ENCODE measurements at regions not wholly inside any gene's neighbourhood (a gene's known extent, or its start where the extent isn't known, plus 50 kb on each side); places are given as distances from the start of the nearest gene placed in this dataset.

DNA sequence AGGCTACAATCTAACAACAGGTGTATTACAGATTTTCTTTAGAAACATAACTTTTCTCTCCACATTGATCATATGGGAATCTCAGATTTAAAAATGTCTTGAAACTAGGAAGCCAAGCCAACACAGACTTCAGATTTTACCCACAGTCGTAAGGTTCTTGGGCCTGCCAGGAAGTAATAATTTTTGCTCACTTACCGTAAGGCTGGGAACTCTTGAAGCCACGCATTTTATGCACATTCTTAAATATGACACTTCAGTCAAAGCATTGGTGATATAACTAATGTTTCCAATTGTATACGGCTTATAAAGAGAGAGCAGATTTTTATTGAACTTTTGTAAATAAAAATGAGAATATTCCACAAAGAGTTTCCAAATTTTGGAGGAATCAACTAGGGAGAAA, 328.9 kb upstream of the TRPC7 start:
- H3K27ac ChIP-seq (replicated peaks in 1 of 4): no peak overlapping the region
- H3K9me3 ChIP-seq: peaks cover 0 to 3% (median 0%) of the 10 kb centered on the region in 4 donors
- TF ChIP-seq, protein P1, sequence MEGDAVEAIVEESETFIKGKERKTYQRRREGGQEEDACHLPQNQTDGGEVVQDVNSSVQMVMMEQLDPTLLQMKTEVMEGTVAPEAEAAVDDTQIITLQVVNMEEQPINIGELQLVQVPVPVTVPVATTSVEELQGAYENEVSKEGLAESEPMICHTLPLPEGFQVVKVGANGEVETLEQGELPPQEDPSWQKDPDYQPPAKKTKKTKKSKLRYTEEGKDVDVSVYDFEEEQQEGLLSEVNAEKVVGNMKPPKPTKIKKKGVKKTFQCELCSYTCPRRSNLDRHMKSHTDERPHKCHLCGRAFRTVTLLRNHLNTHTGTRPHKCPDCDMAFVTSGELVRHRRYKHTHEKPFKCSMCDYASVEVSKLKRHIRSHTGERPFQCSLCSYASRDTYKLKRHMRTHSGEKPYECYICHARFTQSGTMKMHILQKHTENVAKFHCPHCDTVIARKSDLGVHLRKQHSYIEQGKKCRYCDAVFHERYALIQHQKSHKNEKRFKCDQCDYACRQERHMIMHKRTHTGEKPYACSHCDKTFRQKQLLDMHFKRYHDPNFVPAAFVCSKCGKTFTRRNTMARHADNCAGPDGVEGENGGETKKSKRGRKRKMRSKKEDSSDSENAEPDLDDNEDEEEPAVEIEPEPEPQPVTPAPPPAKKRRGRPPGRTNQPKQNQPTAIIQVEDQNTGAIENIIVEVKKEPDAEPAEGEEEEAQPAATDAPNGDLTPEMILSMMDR (IDR thresholded peaks at IDR 0.05): no peak
- no peak for TF ChIP-seq POLR2AphosphoS5 (IDR thresholded peaks at IDR 0.05)
- WGBS: 85% methylated on average over 4 of the region's 4 CpGs
- intact Hi-C loops (cut with DNase I): no loop called here
- H3K27me3 ChIP-seq: no peaks in the 10 kb centered on the region
- H3K36me3 ChIP-seq: no peaks in the 10 kb centered on the region
- H3K4me3 ChIP-seq: no peak overlapping the region
- H3K4me1 ChIP-seq: no peaks in the 10 kb centered on the region
- no peak for DNase-seq (ENCODE audit: extremely low spot score)

DNA sequence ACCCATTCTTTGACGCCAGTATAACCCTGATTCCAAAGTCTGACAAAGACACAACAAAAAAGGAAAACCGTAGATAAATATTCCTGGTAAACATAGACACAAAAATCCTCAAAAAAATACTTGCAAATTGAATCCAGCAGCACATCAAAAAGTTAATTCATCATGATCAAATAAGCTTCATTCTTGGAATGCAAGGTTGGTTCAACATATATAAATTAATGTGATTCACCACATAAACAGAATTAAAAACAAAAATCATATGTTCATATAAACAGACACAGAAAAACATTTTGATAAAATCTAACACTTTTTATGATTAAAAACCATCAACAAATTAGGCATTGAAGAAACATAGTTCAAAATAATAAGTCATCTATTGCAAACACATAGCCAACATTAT, 324.2 kb upstream of the TRPC7 start:
- H3K27me3 ChIP-seq: no peaks in the 10 kb centered on the region
- H3K36me3 ChIP-seq: no peaks in the 10 kb centered on the region
- H3K4me1 ChIP-seq: no peaks in the 10 kb centered on the region
- WGBS: 69% methylated on average over 2 of the region's 2 CpGs
- DNase-seq (ENCODE audit: extremely low spot score): no peak
- intact Hi-C loops (cut with DNase I): no loop called here
- TF ChIP-seq, protein P1 (IDR thresholded peaks at IDR 0.05): no peak
- H3K27ac ChIP-seq (replicated peaks in 1 of 4): no peak overlapping the region
- H3K4me3 ChIP-seq: no peak overlapping the region
- peaks cover 0 to 17% (median 8%) of the 10 kb centered on the region in 4 donors for H3K9me3 ChIP-seq

DNA sequence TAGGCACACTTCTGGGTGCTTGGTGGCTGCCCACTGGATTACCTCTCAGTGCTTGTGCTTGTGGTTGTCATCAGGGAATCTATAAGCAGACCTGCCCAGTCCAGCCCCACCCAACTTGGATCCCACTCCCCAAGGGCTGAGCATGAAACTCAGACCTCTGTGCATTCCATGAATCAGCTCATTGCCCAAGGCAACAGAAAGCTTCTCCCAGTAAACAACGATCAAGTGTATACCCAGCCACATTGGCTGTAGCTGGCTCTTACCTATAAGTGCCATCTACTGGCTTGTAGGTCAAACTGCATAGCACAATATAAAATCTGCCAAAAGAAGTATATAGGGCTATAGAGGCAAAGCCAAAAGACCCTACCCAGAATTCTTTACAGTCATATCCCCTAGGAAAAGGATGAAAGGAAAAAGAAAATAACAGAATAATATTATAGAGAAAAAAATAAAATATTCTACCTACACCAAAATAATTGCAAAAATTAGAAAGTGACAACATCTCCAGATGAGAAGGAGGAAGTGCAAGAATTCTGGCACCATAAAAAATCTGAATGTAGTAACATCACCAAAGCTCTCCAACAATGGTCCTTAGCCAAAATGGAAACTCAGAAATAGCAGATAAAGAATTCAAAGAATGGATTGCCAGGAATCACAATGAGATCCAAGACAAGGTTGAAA, 321.0 kb upstream of the TRPC7 start:
- intact Hi-C loops (cut with DNase I): no loop called here
- DNase-seq (ENCODE audit: extremely low spot score): no peak
- Histone ChIP-seq H3K27ac (replicated peaks in 1 of 4) (no peak overlapping the region), H3K36me3 (no peaks in the 10 kb centered on the region), H3K9me3 (peaks cover 0 to 17% (median 8%) of the 10 kb centered on the region in 4 donors), H3K4me3 (no peak overlapping the region), H3K27me3 (no peaks in the 10 kb centered on the region), H3K4me1 (no peaks in the 10 kb centered on the region)
- TF ChIP-seq POLR2AphosphoS5 (IDR thresholded peaks at IDR 0.05): no peak
- TF ChIP-seq POLR2A (IDR thresholded peaks at IDR 0.05; ENCODE audit: low read depth): no peak
- TF ChIP-seq, protein P1 (IDR thresholded peaks at IDR 0.05): no peak
- no peak for TF ChIP-seq EP300 (IDR thresholded peaks at IDR 0.05)
- 38% methylated on average over 1 of the region's 1 CpG for WGBS

DNA sequence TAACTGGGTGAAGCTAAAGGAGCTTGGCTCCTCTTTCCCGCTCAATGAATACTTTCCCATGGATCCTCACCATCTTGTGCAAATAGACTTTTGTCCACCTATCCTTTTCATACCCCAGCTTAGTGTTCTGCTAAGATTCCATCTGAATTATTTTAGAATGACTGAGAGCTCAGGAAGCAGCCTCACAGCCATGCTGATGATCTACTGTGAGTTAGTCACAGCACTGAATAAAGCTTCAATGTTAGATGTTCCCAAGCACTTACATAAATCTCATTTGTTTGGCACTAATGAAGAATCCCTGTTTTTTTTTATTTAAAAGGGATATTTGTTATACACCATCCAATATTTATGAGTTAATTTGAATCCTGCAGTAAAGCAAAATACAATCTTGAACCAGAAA, 317.6 kb upstream of the TRPC7 start:
- TF ChIP-seq POLR2A (IDR thresholded peaks at IDR 0.05; ENCODE audit: low read depth) (no peak), EP300 (IDR thresholded peaks at IDR 0.05) (no peak)
- TF ChIP-seq, protein P1 (IDR thresholded peaks at IDR 0.05): no peak
- no CpG with 5 or more reads among the region's 1 CpG for WGBS
- Histone ChIP-seq H3K9me3 (peaks cover 0 to 17% (median 4%) of the 10 kb centered on the region in 4 donors), H3K4me1 (no peaks in the 10 kb centered on the region), H3K27ac (replicated peaks in 1 of 4) (no peak overlapping the region), H3K27me3 (no peaks in the 10 kb centered on the region), H3K36me3 (no peaks in the 10 kb centered on the region), H3K4me3 (no peak overlapping the region)
- DNase-seq (ENCODE audit: extremely low spot score): no peak
- intact Hi-C loops (cut with DNase I): no loop called here

DNA sequence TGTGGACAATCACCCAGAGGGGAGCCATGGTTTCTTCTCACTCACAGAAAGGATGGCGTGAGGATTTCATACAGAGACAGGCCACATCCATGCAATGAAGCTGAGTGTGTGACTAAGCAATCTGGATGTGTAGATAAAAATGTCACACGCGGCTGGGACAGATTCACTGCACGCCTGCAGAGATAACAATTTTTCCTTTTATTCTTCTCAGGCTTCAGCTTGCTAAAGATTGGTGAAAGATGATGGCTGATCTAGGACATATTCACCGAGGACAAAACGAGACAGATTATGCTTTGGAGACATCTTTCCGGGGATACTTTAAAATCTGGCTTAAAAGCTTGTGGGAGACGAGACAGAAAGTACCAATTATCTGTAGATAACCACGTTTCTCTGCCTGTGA, 313.9 kb upstream of the TRPC7 start:
- H3K27ac ChIP-seq (replicated peaks in 1 of 4): no peak overlapping the region
- TF ChIP-seq, protein P1 (IDR thresholded peaks at IDR 0.05): no peak
- TF ChIP-seq EP300 (IDR thresholded peaks at IDR 0.05): no peak
- no peak for TF ChIP-seq POLR2AphosphoS5 (IDR thresholded peaks at IDR 0.05)
- no peaks in the 10 kb centered on the region for H3K27me3 ChIP-seq
- no peak overlapping the region for H3K4me3 ChIP-seq
- intact Hi-C loops (cut with DNase I): no loop called here
- no peaks in the 10 kb centered on the region for H3K4me1 ChIP-seq
- WGBS: 81% methylated on average over 9 of the region's 9 CpGs
- no peak for DNase-seq (ENCODE audit: extremely low spot score)
- H3K36me3 ChIP-seq: no peaks in the 10 kb centered on the region
- peaks cover 0 to 4% (median 0%) of the 10 kb centered on the region in 4 donors for H3K9me3 ChIP-seq
